ENCODE measurements at regions not wholly inside any gene's neighbourhood (a gene's known extent, or its start where the extent isn't known, plus 50 kb on each side); places are given as distances from the start of the nearest gene placed in this dataset.
A peak's percentile ranks its signal among the peaks of the same experiment; 100 is the strongest.

DNA sequence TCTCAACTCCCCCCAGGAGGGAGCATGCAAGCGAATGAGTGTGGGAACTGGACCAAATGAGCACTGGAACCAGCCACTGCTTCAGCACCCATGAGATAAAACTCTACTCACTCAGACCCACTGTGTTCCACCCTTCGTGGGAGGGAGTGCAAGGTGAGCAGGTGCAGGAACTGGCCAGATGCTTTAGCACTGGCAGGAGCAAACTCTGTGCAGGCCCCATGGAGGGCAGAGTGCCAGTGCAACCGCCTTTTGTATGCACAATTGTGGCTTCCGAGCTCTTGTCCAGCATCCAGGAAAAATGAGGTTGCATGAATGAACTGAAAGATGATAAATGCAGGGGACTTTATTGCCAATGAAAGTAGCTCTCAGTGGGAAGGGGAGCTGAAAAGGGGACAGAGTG lies 67.4 kb upstream of the CCDC112 start:
- Histone ChIP-seq H3K4me1 (ENCODE audit: control insufficient read depth in 5 of 5, insufficient read depth in 5 of 5, low read length in 5 of 5) (peaks cover 0 to 13% (median 0%) of the 10 kb centered on the region in 5 donors), H3K9ac (ENCODE audit: insufficient read depth in 1 of 2, low read length in 2 of 2) (no peak overlapping the region), H3K27ac (ENCODE audit: low read depth in 1 of 2, low read length in 1 of 2) (no peak overlapping the region), H3K4me3 (no peak overlapping the region), H3K36me3 (ENCODE audit: control insufficient read depth in 4 of 4, insufficient read depth in 4 of 4, low read length in 4 of 4) (no peaks in the 10 kb centered on the region), H3K27me3 (ENCODE audit: control insufficient read depth in 3 of 3, insufficient read depth in 3 of 3, low read length in 2 of 3) (no peaks in the 10 kb centered on the region), H3K9me3 (ENCODE audit: control insufficient read depth in 4 of 4, insufficient read depth in 3 of 4, low read length in 3 of 4) (no peaks in the 10 kb centered on the region)
- DNase-seq: no peak
- 73 to 83% methylated on average over 4 of the region's 4 CpGs for WGBS, 2 donors
- no peak for ATAC-seq (ENCODE audit: insufficient read depth, low FRiP score)
- TF ChIP-seq, protein P1, sequence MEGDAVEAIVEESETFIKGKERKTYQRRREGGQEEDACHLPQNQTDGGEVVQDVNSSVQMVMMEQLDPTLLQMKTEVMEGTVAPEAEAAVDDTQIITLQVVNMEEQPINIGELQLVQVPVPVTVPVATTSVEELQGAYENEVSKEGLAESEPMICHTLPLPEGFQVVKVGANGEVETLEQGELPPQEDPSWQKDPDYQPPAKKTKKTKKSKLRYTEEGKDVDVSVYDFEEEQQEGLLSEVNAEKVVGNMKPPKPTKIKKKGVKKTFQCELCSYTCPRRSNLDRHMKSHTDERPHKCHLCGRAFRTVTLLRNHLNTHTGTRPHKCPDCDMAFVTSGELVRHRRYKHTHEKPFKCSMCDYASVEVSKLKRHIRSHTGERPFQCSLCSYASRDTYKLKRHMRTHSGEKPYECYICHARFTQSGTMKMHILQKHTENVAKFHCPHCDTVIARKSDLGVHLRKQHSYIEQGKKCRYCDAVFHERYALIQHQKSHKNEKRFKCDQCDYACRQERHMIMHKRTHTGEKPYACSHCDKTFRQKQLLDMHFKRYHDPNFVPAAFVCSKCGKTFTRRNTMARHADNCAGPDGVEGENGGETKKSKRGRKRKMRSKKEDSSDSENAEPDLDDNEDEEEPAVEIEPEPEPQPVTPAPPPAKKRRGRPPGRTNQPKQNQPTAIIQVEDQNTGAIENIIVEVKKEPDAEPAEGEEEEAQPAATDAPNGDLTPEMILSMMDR (IDR thresholded peaks at IDR 0.05; ENCODE audit: control extremely low read depth, extremely low read depth): no peak

DNA sequence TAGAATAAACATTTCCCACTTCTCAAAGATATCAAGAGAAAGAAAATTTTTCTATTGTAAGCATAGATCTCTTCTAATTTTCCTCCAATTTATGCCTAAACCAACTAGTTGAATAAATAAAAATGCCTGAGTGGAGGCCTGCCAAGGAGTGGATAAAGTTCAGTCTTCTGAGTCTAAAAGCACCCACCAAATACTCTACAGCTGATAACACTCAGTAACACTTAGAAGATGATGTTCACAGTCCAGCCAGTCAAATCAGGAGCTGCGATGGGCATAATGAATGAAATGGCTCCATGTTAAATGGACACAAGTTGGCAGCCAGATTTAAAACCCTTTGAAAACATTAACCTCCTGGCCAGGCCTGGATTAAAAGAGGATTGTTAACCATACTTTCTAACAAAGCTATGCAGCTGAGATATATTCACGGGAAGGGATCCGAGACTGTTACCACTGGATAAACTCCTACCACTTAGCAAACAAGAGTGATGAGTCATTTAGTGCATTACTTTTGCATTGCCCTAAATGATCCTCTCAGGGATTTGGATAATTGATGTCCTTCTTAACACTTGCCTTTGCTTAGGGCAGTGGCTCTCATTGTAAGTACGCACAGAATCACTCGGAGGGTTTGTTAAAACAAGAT lies 63.7 kb upstream of the CCDC112 start:
- peak; percentile 34 to 83 (median 82) for DNase-seq

DNA sequence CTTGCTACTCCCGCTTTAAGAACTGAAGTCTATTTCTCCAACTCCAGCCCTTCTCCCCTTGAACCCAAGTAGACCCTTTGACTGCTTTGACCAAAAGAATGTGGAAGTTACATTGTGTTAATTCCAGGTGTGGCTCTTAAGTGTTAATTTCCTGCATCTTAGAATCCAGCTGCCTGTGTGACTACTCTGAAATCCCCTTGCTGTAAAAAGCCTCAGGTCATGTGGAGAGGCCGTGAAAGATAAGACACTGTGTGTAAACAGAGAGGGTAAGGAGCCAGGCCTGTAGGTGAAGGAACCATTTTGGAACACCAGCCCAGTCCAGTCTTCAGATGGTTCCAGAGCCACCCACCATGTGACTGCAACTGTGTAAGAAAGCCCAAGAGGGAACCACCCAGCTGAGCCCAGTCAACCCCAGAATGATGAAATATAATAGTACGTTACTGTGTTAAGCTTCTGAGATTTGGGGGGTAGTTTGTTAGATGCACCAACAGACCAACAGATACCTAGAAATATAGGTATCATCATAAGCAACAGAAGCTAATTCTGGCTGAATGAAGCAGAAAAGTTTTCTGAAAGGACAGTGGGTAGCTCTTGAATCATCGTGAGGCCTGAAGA lies 59.4 kb upstream of the CCDC112 start:
- TF ChIP-seq, protein P1 (IDR thresholded peaks at IDR 0.05; ENCODE audit: control extremely low read depth, extremely low read depth): no peak
- Histone ChIP-seq H3K9ac (ENCODE audit: insufficient read depth in 1 of 2, low read length in 2 of 2) (no peak overlapping the region), H3K9me3 (ENCODE audit: control insufficient read depth in 4 of 4, insufficient read depth in 3 of 4, low read length in 3 of 4) (peaks cover 0 to 6% (median 2%) of the 10 kb centered on the region in 4 donors), H3K27me3 (ENCODE audit: control insufficient read depth in 3 of 3, insufficient read depth in 3 of 3, low read length in 2 of 3) (no peaks in the 10 kb centered on the region), H3K4me1 (ENCODE audit: control insufficient read depth in 5 of 5, insufficient read depth in 5 of 5, low read length in 5 of 5) (peaks cover 0 to 13% (median 0%) of the 10 kb centered on the region in 5 donors), H3K36me3 (ENCODE audit: control insufficient read depth in 4 of 4, insufficient read depth in 4 of 4, low read length in 4 of 4) (no peaks in the 10 kb centered on the region), H3K27ac (ENCODE audit: low read depth in 1 of 2, low read length in 1 of 2) (no peak overlapping the region), H3K4me3 (no peak overlapping the region)
- ATAC-seq (ENCODE audit: insufficient read depth, low FRiP score): no peak
- 87 to 89% methylated on average over 4 of the region's 4 CpGs for WGBS, 2 donors
- no peak for DNase-seq

More for the DNA sequence above, 63.7 kb upstream of the CCDC112 start:
- 78 to 80% methylated on average over 5 of the region's 5 CpGs for WGBS, 2 donors
- H3K9me3 ChIP-seq (ENCODE audit: control insufficient read depth in 4 of 4, insufficient read depth in 3 of 4, low read length in 3 of 4): no peaks in the 10 kb centered on the region
- no peak overlapping the region for H3K27ac ChIP-seq (ENCODE audit: low read depth in 1 of 2, low read length in 1 of 2)
- H3K4me3 ChIP-seq: no peak overlapping the region
- no peak overlapping the region for H3K9ac ChIP-seq (ENCODE audit: insufficient read depth in 1 of 2, low read length in 2 of 2)
- ATAC-seq (ENCODE audit: insufficient read depth, low FRiP score): no peak
- H3K36me3 ChIP-seq (ENCODE audit: control insufficient read depth in 4 of 4, insufficient read depth in 4 of 4, low read length in 4 of 4): no peaks in the 10 kb centered on the region
- H3K27me3 ChIP-seq (ENCODE audit: control insufficient read depth in 3 of 3, insufficient read depth in 3 of 3, low read length in 2 of 3): no peaks in the 10 kb centered on the region
- H3K4me1 ChIP-seq (ENCODE audit: control insufficient read depth in 5 of 5, insufficient read depth in 5 of 5, low read length in 5 of 5): peaks cover 0 to 13% (median 0%) of the 10 kb centered on the region in 5 donors
- TF ChIP-seq, protein P1 (IDR thresholded peaks at IDR 0.05; ENCODE audit: control extremely low read depth, extremely low read depth): no peak
